Lower lobe of right lung (tissue), 2 donors: ENCODE measurements at regions not wholly inside any gene's neighbourhood (a gene's known extent, or its start where the extent isn't known, plus 50 kb on each side); places are given as distances from the start of the nearest gene placed in this dataset.

Experiments
- ATAC-seq, 2 donors: fragments of 200-7000 bp; cut with Tn5 transposase; one replicate each; pipeline ENCODE4 v1.9.1; 2020 to 2022; ENCODE audit warnings: mild to moderate bottlenecking in 2 of 2, moderate library complexity in 2 of 2
- DNase-seq: peaks from one replicate; pipeline ENCODE4 v3.0.0-alpha.2; 2020
- H3K27ac ChIP-seq: fragments of 200-600 bp; one replicate; pipeline ENCODE4 v1.8.0; 2022
- H3K27me3 ChIP-seq: fragments of 200-600 bp; one replicate; pipeline ENCODE4 v1.8.0; 2022; ENCODE audit warnings: low read depth
- H3K36me3 ChIP-seq: fragments of 200-600 bp; one replicate; pipeline ENCODE4 v1.8.0; 2022; ENCODE audit warnings: mild to moderate bottlenecking
- H3K4me1 ChIP-seq: fragments of 200-600 bp; one replicate; pipeline ENCODE4 v1.8.0; 2022
- H3K4me3 ChIP-seq: fragments of 200-600 bp; one replicate; pipeline ENCODE4 v1.8.0; 2022; ENCODE audit warnings: mild to moderate bottlenecking
- H3K9me3 ChIP-seq: fragments of 200-600 bp; one replicate; pipeline ENCODE4 v1.8.0; 2022
- CTCF ChIP-seq: fragments of 200-600 bp; IDR thresholded peaks from one replicate; pipeline ENCODE4 v1.8.0; 2022; ENCODE audit warnings: antibody characterized with exemption, mild to moderate bottlenecking
- intact Hi-C: fragments of 100-400 bp; cut with DNase I; formaldehyde crosslinking; loops from one replicate; pipeline ENCODE4 v1.11.0; 2022
- donor health status: DM: no; HTN: yes; CAD: no; lungs with severe emphysema.

- intact Hi-C loops: no loop called here
- ATAC-seq (no peak), DNase-seq (no peak)
- Histone ChIP-seq H3K36me3 (no peaks in the 10 kb centered on the region), H3K27ac (no peak overlapping the region), H3K27me3 (no peaks in the 10 kb centered on the region), H3K9me3 (no peaks in the 10 kb centered on the region), H3K4me3 (no peak overlapping the region), H3K4me1 (no peaks in the 10 kb centered on the region)
- TF ChIP-seq CTCF: peak; percentile 64
These were observed 506.9 kb upstream of the PCDH10 start for GRCh38 chr4:132642016-132642817.

- H3K4me3 ChIP-seq: no peak overlapping the region
- no peak overlapping the region for H3K27ac ChIP-seq
- ATAC-seq (no peak), DNase-seq (no peak)
- no peaks in the 10 kb centered on the region for H3K36me3 ChIP-seq
- TF ChIP-seq CTCF: no peak
- intact Hi-C loops: no loop called here
- no peaks in the 10 kb centered on the region for H3K9me3 ChIP-seq
- H3K27me3 ChIP-seq: no peaks in the 10 kb centered on the region
- no peaks in the 10 kb centered on the region for H3K4me1 ChIP-seq
These were observed 502.9 kb upstream of the PCDH10 start for GRCh38 chr4:132646186-132646585.

- no peaks in the 10 kb centered on the region for H3K9me3 ChIP-seq
- no peak overlapping the region for H3K27ac ChIP-seq
- H3K27me3 ChIP-seq: no peaks in the 10 kb centered on the region
- DNase-seq: no peak
- H3K4me3 ChIP-seq: no peak overlapping the region
- TF ChIP-seq CTCF: no peak
- intact Hi-C loops: no loop called here
- H3K36me3 ChIP-seq: no peaks in the 10 kb centered on the region
- H3K4me1 ChIP-seq: no peaks in the 10 kb centered on the region
- ATAC-seq: no peak
These were observed 497.9 kb upstream of the PCDH10 start for GRCh38 chr4:132651196-132651595.

- Histone ChIP-seq H3K4me1 (no peaks in the 10 kb centered on the region), H3K9me3 (no peaks in the 10 kb centered on the region), H3K36me3 (no peaks in the 10 kb centered on the region), H3K4me3 (no peak overlapping the region), H3K27ac (no peak overlapping the region), H3K27me3 (no peaks in the 10 kb centered on the region)
- DNase-seq (no peak), ATAC-seq (no peak)
- TF ChIP-seq CTCF: no peak
- intact Hi-C loops: no loop called here
These were observed 488.9 kb upstream of the PCDH10 start for GRCh38 chr4:132660181-132660580.

- ATAC-seq: no peak
These were observed 486.6 kb upstream of the PCDH10 start for GRCh38 chr4:132662456-132662855.

More at GRCh38 chr4:132662456-132662855, 486.6 kb upstream of the PCDH10 start:
- Histone ChIP-seq H3K27me3 (no peaks in the 10 kb centered on the region), H3K4me1 (no peaks in the 10 kb centered on the region), H3K4me3 (no peak overlapping the region), H3K36me3 (no peaks in the 10 kb centered on the region), H3K27ac (no peak overlapping the region), H3K9me3 (no peaks in the 10 kb centered on the region)
- intact Hi-C loops: no loop called here
- no peak for TF ChIP-seq CTCF
- DNase-seq: no peak
